Omental fat pad (tissue), 3 donors: ENCODE measurements at regions not wholly inside any gene's neighbourhood (a gene's known extent, or its start where the extent isn't known, plus 50 kb on each side); places are given as distances from the start of the nearest gene placed in this dataset.

Experiments used
- ATAC-seq: fragments of 150-250 bp; one replicate; pipeline ENCODE4 v1.9.1; 2016; ENCODE audit warnings: mild to moderate bottlenecking, moderate library complexity; ENCODE audit not compliant: low FRiP score
- DNase-seq: peaks from one replicate; pipeline ENCODE4 v3.0.0-alpha.2; 2019; ENCODE audit warnings: low spot score
- TF ChIP-seq, protein P1 (sequence below), 3 donors: fragments of 450-650 bp; IDR thresholded peaks; one replicate each; pipeline ENCODE4 v1.5.1; 2016 to 2017; ENCODE audit warnings: antibody characterized with exemption in 3 of 3, mild to moderate bottlenecking in 3 of 3, moderate library complexity in 2 of 3

DNA sequence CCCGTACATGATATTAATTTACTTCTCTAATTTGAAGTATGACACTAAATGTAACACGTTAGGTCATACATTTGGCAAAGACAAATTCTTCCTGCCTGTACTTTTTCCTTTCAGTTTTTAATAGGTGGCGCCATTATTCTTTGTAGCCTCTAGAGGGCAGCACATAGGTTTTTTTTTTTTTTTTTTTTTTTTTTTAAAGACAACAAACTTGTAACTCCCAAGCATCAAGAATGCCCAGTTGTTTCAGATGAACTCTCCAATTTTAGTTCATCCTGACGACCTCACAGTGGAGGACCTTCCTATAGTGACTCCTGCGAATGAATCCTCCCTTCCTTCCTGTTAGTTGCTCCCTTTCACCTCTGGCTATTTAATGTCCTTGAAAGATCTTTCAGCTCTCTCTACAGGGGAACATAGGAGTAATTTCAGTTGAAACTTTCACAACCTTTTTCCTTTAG, 139.3 kb upstream of the HDAC9 start:
- DNase-seq (no peak), ATAC-seq (peak; percentile 23)
- TF ChIP-seq, protein P1, sequence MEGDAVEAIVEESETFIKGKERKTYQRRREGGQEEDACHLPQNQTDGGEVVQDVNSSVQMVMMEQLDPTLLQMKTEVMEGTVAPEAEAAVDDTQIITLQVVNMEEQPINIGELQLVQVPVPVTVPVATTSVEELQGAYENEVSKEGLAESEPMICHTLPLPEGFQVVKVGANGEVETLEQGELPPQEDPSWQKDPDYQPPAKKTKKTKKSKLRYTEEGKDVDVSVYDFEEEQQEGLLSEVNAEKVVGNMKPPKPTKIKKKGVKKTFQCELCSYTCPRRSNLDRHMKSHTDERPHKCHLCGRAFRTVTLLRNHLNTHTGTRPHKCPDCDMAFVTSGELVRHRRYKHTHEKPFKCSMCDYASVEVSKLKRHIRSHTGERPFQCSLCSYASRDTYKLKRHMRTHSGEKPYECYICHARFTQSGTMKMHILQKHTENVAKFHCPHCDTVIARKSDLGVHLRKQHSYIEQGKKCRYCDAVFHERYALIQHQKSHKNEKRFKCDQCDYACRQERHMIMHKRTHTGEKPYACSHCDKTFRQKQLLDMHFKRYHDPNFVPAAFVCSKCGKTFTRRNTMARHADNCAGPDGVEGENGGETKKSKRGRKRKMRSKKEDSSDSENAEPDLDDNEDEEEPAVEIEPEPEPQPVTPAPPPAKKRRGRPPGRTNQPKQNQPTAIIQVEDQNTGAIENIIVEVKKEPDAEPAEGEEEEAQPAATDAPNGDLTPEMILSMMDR (IDR thresholded peaks at IDR 0.05) = no peak

DNA sequence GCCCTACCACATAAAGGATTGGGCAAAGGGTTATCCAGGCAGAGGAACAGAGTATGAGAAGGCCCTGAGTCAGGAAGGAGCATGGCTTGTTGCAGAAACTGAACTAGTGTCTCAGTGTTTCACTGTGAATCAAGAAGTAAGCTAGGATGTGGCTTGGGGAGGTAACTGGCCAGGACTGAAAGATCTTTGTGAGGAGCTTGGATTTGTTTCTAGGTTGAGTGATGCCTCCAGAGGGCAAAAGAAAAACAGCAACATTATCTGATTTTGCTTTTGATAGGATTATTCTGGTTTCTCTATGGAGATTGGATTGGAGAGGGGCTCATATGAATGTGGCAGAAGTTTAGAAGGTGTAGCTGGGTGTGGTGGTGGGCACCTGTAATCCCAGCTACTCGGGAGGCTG, 137.9 kb upstream of the HDAC9 start:
- TF ChIP-seq, protein P1 (IDR thresholded peaks at IDR 0.05) = no peak
- ATAC-seq (no peak), DNase-seq (no peak)

GRCh38 chr7:18361756-18362155, 133.8 kb upstream of the HDAC9 start:
- DNase-seq (no peak), ATAC-seq (no peak)
- TF ChIP-seq, protein P1 (IDR thresholded peaks at IDR 0.05) = no peak

DNA sequence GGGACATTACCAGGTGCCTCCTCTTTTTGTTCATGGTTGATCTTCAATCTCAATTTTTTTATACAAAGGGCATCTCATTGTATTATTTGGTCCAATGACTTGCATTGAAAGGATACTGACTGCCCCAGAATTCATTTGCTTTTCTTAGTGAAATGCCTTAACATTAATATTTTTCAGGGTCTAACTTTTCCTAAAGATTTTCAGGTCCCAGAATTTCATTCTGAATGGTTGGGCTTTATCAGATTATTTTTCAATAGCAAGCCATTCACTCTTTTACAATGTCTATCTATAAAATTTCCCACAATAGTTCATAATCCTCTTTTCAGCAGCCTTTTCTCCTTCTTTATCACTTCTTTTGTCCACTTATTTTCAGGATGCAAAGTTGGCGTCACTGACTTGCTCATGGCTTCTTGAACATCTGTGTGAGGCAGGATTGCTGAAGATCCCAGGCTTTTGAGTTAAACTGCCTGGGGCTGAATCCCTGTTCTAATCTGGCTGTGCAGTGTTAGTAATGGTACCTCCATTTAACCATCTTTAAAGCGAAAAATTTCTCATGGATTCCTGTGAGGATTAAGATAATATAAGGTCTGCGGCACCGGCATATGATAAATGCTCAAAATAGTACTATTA, 131.7 kb upstream of the HDAC9 start:
- DNase-seq (no peak), ATAC-seq (no peak)
- TF ChIP-seq, protein P1 (IDR thresholded peaks at IDR 0.05) = no peak

- no peak for ATAC-seq
- TF ChIP-seq, protein P1 (IDR thresholded peaks at IDR 0.05) = no peak
Observed at GRCh38 chr7:18364396-18364795, 131.2 kb upstream of the HDAC9 start.

DNA sequence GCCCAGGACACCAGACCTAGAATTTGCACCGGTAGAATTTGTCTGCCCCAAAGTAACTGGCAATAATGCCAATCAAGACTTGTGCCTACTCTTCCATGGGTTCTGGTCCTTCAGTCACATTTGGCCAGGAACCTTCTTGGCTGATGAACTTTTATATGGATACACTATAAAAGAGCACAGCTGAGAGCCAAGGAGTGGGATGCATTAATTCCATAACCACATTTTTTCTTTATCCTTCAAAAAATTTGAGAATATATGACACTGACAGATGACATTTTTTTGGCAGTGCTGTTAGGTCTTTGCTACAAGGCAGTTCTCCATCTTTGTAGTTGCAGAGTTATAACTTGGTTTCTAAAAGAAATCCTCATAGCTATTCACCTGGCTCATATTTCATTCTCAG, 129.2 kb upstream of the HDAC9 start:
- no peak for DNase-seq
- TF ChIP-seq, protein P1 (IDR thresholded peaks at IDR 0.05) = no peak
- no peak for ATAC-seq

More at GRCh38 chr7:18364396-18364795, 131.2 kb upstream of the HDAC9 start:
- no peak for DNase-seq

- TF ChIP-seq, protein P1 (IDR thresholded peaks at IDR 0.05) = no peak
- DNase-seq (no peak), ATAC-seq (no peak)
Observed at GRCh38 chr7:18369011-18369410, 126.5 kb upstream of the HDAC9 start.
